ENCODE measurements at regions not wholly inside any gene's neighbourhood (a gene's known extent, or its start where the extent isn't known, plus 50 kb on each side); places are given as distances from the start of the nearest gene placed in this dataset.
"Not testable (repeated sequence)": the region's sequence is repeated elsewhere in the genome, so short reads cannot be mapped to it uniquely, and the experiment has no call there.

DNA sequence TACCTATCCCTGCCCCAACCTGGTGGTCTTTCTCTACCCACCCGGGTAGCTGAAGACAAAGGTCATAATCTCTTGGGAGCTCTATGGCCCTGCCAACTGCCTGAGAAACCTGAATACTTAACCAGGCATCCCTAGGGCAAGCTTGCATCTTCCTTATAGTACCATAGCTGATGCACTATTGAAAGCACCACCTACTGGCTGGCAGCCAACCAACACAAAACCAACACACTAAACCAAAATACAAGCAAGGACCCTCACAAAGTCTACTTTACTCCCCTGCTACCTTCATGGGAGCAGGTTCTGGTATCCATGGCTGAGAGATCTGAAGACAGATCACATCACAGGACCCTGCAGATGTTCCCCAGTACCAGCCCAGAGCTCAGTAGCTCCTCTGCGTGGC, 171.8 kb upstream of the TAS2R1 start:
- no peak for DNase-seq

DNA sequence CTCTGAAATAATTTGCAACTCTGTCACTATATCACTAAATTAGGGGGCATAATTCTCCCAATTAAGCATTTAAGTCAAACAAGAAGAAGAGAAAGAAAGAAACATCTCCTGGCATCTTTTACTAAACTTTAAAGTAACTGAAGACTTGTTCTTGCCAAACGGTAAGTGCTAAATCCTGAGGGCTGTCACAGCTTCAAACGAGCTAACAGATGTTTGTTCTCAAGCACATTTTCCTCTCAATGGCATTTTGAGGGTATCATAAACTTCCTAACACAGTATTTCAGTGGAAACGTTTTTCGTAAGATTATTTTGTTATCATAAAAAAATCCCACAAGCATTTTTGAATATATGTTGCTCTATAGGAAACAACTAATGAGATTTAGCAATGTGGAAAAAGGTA, 169.5 kb upstream of the TAS2R1 start:
- DNase-seq: no peak

DNA sequence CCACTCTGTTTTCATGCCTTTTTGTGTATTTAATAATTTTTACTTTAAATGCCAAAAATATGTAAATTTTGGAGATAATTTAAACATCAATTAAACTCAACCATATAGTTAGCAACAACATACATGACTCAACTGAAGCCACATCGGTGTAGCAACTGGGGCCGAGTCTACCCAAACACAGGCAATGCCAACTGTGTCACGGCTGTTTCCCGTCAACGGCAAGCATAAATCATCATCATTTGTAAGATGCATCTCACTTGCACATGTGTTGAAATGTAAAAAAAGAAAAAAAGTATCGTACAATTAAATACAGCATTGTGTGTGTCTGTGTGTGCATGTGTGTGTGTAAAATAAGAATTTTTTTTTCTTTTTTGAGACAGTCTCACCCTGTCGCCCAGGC, 160.1 kb upstream of the TAS2R1 start:
- DNase-seq: no peak

DNA sequence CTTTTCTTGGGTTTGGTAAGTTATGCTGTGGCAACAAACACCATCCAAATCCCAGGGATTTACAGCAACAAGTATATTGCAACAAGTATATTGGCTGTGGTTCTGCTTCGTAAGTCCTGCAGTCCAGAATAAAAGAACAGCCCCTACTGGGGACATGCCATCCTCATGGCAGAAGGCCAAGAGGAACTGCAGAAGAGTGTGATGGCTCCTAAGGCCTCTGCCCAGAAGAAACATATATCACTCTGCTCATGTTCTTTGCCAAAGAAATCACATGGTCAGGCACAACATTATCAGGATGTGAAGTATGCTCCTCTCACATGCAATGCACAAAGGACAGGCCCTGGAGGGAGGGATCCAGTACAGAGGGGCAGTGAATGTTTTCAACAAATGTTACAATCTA, 159.6 kb upstream of the TAS2R1 start:
- DNase-seq: no peak

DNA sequence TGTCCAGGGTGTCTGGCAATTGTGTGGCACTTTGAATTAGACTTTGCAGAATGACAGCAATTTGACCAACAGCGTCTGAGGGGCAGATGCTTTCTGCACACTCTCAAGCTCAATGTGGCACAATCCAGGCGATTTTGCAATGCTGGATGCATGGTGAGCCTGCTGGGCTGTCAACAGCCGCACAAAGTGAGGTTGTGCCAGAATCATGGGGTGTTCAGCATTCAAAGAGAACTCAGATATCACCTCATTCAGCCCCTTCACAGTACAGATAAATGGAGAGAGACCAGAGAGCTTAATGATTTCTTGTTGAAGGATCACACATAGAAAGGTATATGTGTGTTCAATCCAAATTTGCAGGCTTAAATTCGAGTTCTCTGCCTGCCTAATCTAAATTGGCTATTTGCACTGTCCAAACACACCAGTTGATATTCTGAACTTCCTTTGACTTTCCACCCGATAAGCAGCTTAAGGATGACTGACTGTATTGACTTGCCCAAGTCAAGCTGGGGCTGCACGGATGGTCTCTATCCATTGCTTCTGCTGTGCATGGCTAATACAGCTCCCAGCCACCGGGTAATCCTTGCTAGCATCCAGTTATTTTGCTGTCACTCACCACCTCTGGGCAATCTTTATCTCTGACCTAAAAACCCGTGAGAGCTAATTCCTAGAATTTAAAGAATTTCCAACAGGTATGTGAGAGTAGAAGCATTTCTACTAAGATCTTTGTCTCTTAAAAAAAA, 157.9 kb upstream of the TAS2R1 start:
- no peak for DNase-seq

DNA sequence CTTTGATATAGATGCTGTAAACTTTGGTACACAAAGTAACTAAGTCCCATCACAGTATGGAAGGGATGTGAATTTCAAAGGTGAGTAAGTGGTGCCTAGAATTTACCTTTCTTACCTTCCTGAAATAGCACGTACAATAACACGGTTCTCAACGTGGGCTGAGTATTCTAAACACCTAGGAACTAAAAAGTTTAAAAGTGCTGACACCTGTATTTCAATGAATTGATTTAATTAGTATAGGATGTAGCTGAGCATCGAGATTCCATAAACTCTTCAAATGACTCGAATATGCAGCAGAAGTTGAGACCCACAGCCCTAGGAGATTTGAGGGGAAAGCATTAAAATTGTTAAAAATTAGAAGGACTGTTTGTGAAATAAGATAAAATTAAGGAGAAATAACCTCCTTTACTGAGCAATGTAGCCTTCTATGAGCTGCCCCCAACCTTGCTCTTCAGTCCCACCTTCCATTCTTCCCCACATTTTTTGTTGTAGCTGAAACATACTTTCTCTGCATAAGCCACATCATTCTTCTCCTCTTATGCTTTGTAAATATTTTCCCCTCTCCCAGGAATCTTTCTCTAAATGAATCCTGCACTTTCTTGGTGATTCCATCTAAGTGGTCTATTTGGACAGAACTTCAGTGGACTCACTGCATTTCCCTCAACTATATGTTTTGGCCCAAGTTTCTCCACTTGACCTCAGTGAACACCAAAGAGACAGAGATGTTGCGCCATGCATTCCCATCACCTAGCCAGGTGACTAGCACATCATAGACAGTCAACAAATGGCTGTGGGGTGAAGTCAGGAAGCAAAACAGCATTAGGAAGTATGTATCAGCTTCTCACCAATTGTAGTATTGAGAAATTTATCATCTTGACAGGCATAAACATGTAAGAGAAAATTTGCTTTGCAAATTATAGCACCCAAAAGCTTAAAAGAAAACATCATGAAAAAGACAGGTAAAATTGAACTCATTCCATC, 156.5 kb upstream of the TAS2R1 start:
- DNase-seq: no peak

DNA sequence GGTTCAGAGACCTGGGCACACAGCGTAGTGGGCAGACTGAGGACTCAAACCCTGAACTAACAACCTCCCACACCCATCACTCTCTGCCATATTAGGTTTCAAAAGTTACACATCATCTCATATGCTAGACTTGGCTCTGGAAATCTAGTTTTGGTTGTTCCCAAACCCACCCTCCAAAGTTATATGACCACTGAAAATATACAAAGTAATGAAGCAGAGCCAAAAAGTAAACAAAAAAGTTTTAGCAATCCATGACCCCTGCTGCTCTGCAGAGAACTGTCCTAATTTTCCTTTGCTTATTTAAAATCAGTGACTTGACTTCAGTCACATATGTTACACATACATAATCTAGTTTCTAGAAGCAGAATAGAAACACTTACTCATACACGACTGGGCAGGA, 155.6 kb upstream of the TAS2R1 start:
- no peak for DNase-seq

DNA sequence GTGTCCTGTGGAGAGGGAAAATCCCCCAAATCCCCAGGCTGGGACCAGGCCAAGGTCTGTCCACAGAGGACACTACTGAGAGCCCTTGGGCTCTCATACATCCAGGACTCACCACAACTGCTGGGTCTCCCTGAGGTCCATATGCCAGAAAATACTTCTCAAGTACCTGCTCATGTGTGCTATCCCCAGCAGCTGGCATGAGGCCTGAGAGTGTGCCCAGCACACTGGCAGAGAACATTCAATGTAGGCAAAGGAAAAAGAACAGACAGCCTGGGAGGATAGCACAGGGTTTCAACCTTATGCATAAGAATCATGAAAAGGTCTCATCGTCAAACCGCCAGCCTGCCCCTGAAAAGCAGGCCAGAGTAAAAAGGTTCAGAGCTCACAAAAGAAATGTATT, 154.1 kb upstream of the TAS2R1 start:
- DNase-seq: no peak

DNA sequence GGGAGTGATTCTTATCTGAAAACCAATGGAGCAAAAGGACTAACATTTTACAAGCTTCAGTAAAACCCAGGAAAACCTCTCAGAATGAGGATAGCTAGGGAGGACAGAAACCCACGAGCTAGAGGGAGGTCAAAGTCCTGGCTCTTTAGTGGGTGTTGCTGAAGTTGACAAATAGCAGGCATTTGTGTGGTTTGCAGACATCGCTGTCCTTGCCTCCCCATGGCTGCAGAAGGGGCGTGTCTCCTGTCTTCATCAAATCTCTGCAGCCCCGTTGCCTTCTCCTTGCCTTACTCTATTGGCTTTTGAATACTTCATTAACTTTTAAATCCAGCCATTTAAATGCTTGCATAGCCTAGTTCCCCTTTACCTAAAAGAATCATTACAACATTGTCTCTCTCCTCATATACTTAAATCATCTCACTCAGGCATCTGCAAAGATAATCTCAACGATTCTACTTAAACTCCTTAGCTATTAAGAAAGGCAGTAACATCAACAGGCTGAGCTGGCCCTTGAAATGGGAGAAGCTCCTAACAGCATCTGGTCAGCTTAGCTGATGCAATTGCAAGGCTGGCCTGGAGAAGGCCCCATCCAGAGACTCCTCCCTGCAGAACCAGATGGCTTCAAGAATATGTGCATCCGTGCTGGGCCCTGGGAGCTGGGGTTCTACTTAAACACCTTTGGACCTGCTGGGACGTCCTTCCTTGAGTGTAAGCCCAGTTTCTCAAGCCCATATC, 152.8 kb upstream of the TAS2R1 start:
- no peak for DNase-seq

DNA sequence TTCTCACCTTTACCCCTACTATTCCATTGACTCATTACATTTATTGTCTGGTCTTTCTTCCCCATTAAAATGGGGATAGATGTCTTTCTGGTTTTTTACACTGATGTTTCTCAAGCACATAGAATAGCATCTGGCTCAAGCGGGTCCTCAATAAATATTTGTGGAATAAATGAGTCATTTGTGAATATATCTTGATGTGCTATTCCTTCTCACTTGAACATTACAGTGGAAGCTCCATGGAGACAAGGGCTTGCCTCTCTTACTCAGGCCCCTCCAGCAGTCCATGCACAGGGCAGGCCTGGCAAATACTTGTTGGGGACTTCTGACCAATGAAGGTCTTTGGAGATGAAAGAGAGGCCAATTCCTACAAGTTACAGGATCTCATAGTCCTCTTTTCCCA, 151.7 kb upstream of the TAS2R1 start:
- DNase-seq: no peak

DNA sequence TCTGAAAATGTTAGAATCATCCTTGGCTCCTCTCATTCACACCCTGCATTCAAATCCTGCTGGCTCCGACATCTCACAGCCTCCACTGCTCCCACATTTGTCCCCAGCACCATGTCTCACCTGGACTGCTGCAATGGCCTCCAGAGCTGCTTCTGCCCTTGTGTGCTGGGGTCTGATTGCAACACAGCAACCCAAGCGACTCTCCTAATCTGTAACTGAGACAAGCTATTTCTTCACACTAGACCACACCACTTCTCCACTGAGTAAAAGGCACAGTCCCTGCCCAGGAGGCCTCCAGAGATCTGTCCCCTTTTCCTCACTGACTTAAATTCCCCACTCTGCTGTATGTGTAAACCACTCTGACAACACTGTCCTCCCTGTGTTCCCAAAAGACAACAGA, 151.1 kb upstream of the TAS2R1 start:
- no peak for DNase-seq

DNA sequence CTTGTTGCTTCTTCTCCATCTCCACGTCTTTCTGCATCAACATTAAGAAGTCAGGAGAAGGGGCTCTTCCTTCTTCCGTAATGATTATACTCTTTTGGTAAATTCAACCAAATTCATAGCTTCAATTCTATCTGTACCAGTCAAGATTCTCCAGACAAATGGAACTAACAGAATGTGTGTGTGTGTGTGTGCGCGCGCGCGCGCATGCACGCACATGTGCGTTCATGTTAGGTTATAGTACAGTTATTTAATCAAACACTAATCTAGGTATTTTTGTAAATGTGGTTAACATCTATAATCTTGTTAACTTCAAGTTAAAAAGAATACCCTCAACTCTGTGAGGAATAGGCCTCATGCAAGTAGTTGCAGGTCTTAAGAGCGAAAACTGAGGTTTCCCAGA, 150.3 kb upstream of the TAS2R1 start:
- no peak for DNase-seq

DNA sequence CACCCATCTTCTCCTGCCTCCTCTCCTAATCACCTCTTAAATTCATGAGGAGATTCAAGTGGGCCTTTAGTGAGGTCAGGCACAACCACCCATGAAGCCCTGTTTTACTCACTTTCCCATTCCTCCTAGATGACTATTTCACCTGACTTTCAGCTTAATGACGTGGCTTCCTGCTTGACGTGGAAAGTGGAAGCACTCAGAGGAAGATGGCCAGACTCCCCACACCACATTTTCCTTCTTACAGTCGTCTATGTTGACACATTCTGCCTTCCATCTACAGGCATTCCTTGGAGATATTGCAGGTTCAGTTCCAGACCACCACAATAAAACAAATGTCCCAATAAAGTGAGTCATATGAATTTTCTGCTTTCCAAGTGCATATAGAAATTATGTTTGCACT, 146.4 kb upstream of the TAS2R1 start:
- DNase-seq: no peak

DNA sequence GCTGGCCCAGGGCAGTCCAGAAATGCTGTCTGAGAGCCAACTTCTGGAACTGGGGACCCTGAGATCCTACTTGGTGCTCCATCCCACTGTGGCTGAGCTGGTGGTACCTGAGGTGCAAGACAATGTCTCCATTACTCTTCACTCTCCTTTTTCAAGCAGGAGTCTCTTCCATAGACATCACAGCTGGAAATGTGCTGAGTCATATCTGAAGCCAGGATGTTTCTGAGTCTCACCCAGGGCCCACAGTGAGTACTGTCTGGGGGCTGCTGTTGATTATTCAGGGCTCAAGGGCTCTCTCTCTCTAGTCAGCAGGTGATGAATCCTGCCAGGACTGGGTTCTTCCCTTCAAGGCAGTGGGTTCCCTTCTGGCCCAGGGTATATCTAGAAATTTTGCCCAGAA, 145.2 kb upstream of the TAS2R1 start:
- DNase-seq: no peak

DNA sequence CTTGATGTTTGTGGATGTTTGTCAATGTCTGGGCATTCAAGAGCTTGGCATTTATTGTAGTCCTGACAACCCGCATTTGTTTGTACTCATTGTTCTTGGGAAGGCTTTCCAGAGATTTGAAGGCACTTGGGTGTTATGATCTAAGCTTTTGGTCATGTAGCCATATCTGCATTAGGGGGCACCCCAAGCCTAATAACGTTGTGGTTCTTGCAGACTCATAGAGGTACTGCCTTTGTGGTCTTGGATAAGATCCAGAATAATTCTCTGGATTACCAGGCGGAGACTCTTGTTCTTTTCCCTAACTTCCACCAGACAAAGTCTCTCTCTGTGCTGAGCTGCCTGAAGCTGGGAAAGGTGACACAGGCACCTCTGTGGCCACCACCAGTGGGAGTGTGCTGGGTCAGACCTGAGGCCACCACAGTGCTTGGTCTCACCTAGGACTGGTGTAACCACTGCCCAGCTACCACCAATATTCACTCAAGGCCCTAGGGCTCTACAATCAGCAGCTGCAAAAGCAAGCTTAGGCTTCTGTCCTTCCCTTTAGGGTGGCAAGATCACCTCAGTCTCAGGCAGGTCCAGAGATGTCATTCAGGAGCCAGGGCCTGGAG, 144.4 kb upstream of the TAS2R1 start:
- peak in 8 of 56 donors; percentile 4 to 35 (median 14) for DNase-seq

DNA sequence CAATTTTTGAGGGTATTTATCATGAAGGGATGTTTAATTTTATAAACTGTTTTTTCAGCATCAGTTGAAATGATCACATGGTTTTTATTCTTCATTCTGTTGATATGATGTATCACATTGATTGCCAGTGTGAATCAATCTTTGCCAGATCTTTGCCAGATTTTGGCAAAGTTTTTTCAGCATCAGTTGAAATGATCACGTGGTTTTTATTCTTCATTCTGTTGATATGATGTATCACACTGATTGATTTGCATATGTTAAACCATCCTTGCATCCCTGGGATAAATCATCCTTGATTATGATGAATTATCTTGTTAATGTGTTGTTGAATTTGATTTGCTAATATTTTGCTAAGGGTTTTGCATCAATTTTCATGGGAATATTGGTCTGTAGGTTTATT, 140.9 kb upstream of the TAS2R1 start:
- DNase-seq: no peak

DNA sequence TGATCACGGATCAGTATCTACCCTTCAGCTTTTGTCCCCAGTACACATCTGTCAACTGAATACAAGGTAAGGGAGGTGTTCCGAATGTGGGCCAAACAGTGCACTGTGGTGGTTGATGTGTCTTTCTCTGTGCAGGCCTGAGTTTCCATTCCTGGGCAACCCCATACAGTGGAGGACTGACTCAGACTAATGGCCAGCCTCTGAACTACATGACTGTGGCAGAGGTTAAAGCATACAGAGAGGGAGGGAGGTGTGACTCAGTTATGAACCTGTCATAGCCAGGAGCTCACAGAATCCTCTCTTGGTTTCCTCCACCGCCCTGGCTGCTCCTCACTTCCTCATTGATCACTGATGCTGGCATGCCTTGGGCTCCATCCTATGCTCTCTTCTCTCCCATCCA, 136.4 kb upstream of the TAS2R1 start:
- DNase-seq: no peak

DNA sequence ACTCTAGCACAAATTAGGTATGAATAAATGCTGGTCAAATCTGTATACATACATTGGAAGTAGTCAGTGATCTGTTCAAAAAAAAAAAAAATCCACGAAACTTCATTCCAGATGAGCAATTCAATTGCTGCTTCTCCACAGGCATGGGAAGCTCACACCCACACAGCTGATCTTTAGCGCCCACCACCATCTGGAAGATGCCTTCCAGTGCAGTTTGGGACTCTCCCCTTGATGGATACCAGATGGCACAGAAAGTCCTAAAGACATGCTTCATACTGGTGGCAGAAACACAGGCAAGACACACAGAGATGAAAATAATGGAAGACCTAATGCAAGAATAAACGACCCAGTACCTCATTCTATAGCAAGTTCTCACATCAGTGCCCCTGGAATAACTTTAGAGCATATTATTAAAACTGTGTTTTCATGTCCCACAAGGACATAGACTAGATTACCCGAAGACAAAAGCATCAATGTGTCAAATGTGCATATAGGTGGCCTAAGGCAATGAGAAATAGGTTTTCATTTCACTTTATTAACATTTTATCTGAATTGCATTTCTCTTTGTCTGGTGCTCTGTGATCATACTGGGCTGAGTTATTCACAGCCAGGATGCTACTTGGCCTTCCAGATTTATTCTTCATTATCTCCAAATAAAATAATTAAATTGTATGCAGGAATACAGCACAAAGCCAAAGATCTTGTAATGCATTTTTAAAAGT, 135.4 kb upstream of the TAS2R1 start:
- no peak for DNase-seq

DNA sequence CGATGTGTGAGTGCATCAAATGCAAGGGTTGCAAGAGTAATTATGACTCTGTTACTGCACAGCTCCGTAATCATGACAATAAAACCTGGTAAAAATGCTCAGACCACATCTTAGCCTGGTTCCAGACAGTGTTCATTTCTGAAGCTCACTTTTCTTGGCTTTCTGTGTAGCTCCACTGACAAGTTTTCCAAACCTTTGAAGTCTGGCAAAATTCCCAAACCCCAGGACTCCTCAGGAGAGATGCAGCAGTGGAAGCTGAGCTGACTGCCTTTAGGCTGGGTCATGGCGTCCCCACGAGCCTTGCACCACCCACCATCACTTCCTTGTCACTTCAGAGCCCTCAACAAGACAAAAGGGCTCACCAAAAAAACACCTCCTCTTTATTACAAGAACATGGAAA, 131.6 kb upstream of the TAS2R1 start:
- DNase-seq: no peak

DNA sequence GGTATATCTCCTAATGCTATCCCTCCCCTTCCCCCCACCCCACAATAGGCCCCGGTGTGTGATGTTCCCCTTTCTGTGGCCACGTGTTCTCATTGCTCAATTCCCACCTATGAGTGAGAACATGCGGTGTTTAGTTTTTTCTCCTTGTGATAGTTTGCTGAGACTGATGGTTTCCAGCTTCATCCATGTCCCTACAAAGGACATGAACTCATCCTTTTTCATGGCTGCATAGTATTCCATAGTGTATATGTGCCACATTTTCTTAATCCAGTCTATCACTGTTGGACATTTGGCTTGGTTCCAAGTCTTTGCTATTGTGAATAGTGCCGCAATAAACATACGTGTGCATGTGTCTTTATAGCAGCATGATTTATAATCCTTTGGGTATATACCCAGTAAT, 122.5 kb upstream of the TAS2R1 start:
- not testable (repeated sequence) for DNase-seq

DNA sequence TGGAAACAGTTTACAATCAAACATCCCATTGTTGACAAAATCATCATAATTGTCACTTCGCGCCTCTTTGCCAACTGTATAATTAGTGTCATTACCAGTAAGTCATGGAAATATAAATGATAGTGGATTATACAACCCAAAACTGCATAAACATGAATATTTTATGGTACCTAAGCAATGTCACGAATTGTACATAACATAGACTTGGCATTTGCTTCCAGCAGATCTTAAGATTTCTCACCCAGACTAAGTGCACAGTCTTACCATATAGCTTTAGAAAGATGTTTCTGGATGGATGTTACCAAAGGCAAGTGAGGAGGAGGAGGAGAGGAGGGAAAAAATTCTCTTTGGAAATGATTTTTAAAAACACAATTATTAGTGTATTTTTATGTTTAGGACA, 113.4 kb upstream of the TAS2R1 start:
- no peak for DNase-seq

Measured in nucleus accumbens (tissue), 56 donors.